NCI-H2107 treated with DMSO at 0.1 percent for 48 hours (cell line): ENCODE measurements at regions not wholly inside any gene's neighbourhood (a gene's known extent, or its start where the extent isn't known, plus 50 kb on each side); places are given as distances from the start of the nearest gene placed in this dataset.

ENCODE experiments used
- DNase-seq: peaks from one replicate; lab custom pipeline; 2025; ENCODE audit not compliant: unreplicated experiment; lab: John Stamatoyannopoulos, UW

GRCh38 chr20:4560667-4561066 lies 125.6 kb upstream of the PRNP start:
- DNase-seq = no peak

- no peak for DNase-seq
Measured at GRCh38 chr20:4559906-4560305, 126.3 kb upstream of the PRNP start.

GRCh38 chr20:4559106-4559505 lies 127.2 kb upstream of the PRNP start:
- DNase-seq = no peak

- DNase-seq = no peak
Measured at GRCh38 chr20:4556781-4557180, 129.5 kb upstream of the PRNP start.

DNA sequence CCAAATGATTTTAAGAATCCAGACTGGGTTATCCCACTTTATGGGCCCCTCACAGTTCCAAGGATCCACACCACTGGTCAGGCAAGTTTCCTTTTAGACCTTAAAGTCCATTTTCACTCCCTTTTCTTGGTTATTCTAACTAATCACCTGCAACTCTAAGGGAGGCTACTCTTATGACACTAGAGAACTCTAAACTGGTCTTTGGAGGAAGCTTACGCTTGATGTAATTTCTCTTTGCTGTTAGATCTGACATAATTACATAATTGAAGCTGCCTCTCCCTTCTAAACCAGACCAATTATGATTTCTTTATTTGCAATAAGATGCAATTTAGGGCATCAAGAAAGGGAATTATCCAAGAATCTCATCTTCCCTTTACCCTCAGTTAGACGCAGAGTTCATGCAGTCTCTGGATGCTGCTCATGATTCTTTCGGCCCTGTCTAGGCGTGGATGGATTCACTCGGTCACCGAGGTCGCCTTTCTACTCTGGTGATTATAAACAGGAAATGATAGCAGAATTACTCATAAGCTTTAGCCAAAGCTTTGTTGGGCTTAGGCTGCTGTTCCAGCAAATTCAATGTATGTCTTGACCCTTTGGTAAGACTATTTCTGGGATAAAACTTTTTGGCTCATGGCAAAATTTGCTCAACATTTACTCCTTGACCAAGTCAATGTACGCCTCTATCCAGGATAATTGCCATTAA lies 130.9 kb upstream of the PRNP start:
- DNase-seq = no peak

DNA sequence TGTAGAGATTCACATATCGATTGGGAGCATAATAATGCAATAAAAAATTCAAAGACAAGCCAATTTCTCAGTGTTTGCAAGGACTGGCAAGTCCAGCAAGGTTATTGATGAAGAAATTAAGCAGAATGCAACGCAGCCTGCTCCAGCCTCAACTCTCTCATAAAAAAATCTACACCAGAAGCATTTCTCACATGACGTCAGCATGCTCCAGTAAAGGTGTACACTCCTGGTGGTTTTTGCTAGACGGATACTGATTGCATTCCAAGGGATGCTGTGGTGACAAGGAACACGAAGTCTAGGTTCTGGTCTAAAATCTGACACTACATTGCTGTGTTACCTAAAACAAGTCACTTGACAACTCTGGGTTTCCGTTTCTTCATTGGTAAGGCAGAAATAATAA lies 131.9 kb upstream of the PRNP start:
- DNase-seq = no peak

- no peak for DNase-seq
Measured at GRCh38 chr20:4552075-4552640, 134.1 kb upstream of the PRNP start.

DNA sequence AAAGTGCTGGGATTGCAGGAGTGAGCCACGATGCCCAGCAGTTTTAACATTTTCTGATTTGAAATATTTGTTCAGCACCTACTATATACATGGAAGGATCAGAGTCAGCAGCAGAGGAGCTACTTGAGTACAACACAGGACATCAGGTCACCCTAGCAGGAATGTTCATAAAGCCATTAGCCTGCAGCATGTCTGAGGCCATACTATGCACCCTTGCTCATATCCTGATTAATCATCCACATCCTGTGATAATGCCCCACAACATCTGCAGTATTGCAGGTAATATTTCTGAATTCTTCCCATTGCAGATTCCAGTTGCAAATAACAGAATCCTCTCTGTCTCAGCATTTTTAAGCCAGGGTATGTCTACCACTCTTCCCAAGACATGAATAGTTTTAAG lies 135.5 kb upstream of the PRNP start:
- DNase-seq = no peak

- DNase-seq = no peak
Measured at GRCh38 chr20:4549711-4550259, 136.5 kb upstream of the PRNP start.

DNA sequence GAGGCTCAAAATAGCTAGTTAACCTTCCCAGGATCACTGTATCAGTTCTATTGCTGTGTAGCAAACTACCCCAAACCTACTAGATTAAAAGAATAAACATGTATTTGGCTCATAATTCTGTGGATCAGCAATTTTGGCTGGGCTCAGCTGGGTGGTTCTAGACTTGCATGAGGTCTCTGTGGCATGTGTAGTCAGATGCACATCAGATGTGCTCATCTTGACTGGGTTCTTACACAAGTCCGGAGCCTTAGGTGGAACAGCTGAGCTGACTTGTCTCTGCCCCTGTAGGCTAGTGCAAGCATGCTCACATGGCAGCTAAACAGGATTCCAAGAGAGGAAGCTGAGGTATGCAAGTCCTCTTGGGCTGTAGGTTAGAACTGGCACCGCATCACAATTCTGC lies 137.7 kb upstream of the PRNP start:
- DNase-seq = no peak

GRCh38 chr20:4546786-4547185 lies 139.5 kb upstream of the PRNP start:
- DNase-seq = no peak

DNA sequence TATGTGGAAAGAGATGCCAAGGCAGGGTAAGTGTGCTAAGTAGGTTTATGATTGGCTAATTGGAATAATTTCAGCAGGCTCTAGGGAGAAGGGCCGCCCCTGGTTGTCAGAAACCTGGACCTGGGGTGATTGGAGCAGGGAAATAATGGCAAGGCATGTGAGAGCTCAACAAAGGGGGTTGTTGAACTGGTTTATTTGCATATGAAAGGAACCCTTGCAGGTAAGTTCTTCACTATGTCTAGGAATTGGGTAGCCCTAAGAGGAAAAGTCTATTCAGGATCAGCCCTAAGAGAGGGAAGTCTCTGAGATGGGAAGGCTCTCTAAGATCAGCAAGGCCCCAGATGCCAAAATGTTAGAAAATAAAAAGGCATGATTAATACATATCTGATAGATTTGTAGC lies 139.9 kb upstream of the PRNP start:
- no peak for DNase-seq

GRCh38 chr20:4545526-4545925 lies 140.7 kb upstream of the PRNP start:
- DNase-seq = no peak

- DNase-seq = no peak
Measured at GRCh38 chr20:4544765-4545164, 141.5 kb upstream of the PRNP start.

DNA sequence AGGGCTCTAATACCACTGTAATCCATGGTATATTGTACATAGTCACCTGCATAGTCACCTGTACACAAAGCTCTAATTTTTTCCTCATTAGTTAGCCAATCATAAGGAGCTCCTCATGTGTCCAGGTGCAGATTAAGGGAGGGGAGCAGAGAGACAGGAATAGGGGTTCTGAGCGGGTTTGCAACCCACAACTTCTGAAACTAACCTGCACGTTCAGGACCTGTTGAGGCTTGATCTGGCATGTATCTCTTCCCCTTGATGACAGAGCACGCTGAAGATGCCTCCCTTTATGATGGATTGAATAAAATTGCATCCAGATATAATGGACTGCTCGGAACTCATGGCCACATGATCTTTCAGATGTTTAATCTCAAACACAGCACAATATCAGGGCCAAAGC lies 144.0 kb upstream of the PRNP start:
- DNase-seq = no peak

DNA sequence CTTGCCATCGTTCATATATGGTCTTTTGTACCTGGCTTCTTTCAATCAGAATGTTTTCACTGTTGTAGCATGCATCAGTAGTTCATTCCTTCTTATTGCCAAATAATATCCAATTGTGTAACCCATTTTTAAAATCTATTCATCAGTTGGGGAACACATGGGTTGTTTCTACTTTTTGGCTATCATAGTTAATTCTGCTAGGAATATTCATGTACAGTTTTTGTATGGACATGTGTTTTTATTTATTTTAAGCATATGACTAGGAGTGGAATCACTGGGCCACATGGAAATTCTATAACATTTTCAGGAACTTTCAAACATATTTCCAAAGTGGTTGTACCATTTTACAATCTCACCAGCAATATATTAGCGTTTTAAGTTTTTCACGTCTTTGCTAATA lies 151.9 kb upstream of the PRNP start:
- DNase-seq = no peak

DNA sequence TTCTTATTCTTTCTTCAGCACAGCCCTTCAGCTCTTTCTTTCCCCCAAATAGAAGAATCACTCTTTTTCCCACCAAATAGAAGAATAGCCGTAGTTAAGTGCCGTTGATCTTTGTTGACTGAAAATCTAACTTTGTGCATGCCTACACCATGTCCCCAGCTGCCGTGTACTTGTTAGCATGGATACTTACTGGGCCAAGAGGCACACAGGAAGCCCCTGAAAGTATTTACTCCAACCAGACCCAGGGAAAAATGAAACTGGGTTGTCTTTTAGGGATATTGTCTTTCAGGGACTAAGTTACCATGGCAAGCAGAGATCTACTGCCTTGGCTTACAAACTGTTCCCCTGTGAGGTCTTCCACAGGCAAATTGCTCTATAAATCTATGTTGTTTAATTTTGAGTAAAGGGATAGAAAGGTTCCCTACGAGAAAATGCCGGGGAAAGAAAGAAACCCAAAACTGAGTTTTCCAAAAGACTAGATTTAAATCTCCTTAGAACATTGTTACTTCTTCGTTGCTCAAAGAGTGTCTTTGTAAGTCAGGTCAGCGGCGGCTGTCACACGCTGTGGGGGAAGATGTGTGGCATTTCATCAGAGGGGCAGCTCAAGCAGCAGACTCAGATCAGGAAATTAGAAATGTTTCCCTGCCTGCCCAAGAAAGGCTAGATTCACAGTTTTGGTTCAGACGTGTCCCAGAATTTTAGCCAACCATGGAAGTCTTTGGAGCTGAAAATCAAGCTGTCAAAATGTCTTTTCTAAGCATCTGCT lies 152.7 kb upstream of the PRNP start:
- DNase-seq = no peak

GRCh38 chr20:4532772-4533171 lies 153.5 kb upstream of the PRNP start:
- DNase-seq = no peak

- no peak for DNase-seq
Measured at GRCh38 chr20:4524792-4525191, 161.5 kb upstream of the PRNP start.

- no peak for DNase-seq
Measured at GRCh38 chr20:4524307-4524706, 161.9 kb upstream of the PRNP start.

- no peak for DNase-seq
Measured at GRCh38 chr20:4522310-4522709, 163.9 kb upstream of the PRNP start.
